GM12875 (cell line): ENCODE measurements at regions not wholly inside any gene's neighbourhood (a gene's known extent, or its start where the extent isn't known, plus 50 kb on each side); places are given as distances from the start of the nearest gene placed in this dataset.

Source experiments
- H3K4me3 ChIP-seq: one replicate; pipeline ENCODE4 v1.5.1; 2011; ENCODE audit warnings: low read depth, low read length, control low read depth
- CTCF ChIP-seq: IDR thresholded peaks from 2 replicates; pipeline ENCODE4 v1.5.1; 2011; ENCODE audit warnings: low read depth, mild to moderate bottlenecking, control low read depth, inconsistent platforms, low read length, moderate library complexity, borderline replicate concordance; ENCODE audit not compliant: insufficient read depth

- H3K4me3 ChIP-seq = no peak overlapping the region
- no peak for TF ChIP-seq CTCF
Observed at GRCh38 chr4:137700751-137701150, 168.5 kb upstream of the PCDH18 start.

DNA sequence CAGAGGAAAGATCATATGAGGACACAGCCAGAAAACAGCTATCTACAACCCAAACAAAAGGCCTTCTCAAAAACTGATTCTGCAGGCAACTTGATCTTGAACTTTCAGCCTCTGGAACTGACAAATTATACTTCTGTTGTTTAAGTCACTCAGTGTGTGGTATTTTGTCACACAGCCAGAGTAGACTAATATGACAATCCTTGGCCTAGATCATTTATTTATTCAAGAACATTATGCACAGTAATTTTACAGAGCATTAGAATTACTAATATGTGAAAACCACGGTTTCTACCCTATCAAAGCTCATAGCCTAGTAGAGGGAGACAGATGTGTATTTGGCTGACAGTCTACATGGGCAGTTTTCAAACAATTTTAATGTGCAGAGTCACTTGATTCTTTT is 167.8 kb upstream of the PCDH18 start:
- no peak overlapping the region for H3K4me3 ChIP-seq
- TF ChIP-seq CTCF = no peak

DNA sequence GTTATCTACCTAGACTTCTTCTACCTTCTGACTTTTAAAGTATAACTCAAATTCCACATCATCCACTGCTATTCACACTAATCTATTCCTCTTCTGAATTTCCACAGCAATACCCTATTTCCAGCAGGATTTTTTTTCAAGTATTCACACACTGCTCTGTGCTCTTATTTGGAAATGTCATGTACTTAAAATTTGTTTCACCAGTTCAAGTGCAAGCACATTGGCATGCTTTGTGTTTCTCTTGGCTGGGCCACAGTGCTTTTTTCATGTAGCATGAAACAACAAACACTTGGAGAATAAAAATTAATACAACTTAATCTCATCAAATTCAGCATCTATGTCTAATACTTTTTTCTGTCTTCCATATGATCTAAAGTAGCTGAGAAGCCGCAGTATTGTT is 161.8 kb upstream of the PCDH18 start:
- H3K4me3 ChIP-seq = no peak overlapping the region
- TF ChIP-seq CTCF = no peak

- no peak for TF ChIP-seq CTCF
- no peak overlapping the region for H3K4me3 ChIP-seq
Observed at GRCh38 chr4:137693641-137694040, 161.3 kb upstream of the PCDH18 start.

DNA sequence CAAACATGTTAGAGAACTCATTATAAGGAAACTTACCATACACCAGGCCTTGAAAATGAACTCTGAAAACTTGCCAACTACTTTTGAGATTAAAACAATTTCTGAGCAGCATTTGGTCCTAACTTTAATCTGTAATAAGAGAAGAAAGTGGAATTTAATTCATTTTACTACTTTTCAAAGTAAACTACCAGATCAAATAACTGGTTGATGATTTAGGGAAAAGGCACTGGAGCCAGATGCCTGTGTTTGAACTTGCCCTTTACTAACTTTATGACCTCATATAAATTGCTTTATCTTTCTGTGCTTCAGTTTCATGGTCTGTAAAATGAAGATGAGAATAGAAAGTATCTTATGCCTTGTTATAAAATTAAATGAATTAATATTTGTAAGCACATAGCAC is 159.9 kb upstream of the PCDH18 start:
- H3K4me3 ChIP-seq = no peak overlapping the region
- no peak for TF ChIP-seq CTCF

- TF ChIP-seq CTCF = no peak
- H3K4me3 ChIP-seq = no peak overlapping the region
Observed at GRCh38 chr4:137688651-137689050, 156.4 kb upstream of the PCDH18 start.

DNA sequence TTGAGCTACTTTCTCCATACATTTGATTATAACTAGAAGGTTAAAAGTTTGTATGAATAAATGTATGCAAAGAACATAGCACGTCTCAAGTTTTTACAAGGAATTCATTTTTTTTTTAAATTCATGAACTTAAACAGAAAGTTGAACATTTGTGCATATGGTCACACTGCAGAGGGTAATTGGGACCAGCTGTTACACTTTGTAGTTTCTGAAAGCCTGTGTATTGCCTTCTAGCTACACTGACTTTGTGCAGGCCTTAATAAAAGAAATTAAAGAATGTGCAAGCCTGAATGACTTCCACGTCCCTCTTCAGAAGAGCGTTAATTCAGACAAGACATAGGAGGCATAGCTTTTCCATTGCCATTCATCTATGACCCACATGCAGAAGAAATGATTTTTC is 153.1 kb upstream of the PCDH18 start:
- H3K4me3 ChIP-seq = no peak overlapping the region
- no peak for TF ChIP-seq CTCF
